A673 (cell line): ENCODE measurements at regions not wholly inside any gene's neighbourhood (a gene's known extent, or its start where the extent isn't known, plus 50 kb on each side); places are given as distances from the start of the nearest gene placed in this dataset.

Experiments used
- EZH2 ChIP-seq: fragments of 200-600 bp; sonication (generic); IDR thresholded peaks from 2 replicates; pipeline ENCODE4 v1.6.1; 2017; ENCODE audit warnings: borderline replicate concordance, low read depth, mild to moderate bottlenecking, mixed read lengths, antibody characterized with exemption, low read length; ENCODE audit not compliant: poor library complexity, severe bottlenecking
- TF ChIP-seq, protein P1 (sequence below): fragments of 300-800, 200-600 bp; sonication (generic); conservative IDR thresholded peaks from 2 replicates; pipeline ENCODE4 v1.5.1; 2017; ENCODE audit warnings: low read depth, mild to moderate bottlenecking, antibody characterized with exemption, low read length, moderate library complexity, mixed read lengths

DNA sequence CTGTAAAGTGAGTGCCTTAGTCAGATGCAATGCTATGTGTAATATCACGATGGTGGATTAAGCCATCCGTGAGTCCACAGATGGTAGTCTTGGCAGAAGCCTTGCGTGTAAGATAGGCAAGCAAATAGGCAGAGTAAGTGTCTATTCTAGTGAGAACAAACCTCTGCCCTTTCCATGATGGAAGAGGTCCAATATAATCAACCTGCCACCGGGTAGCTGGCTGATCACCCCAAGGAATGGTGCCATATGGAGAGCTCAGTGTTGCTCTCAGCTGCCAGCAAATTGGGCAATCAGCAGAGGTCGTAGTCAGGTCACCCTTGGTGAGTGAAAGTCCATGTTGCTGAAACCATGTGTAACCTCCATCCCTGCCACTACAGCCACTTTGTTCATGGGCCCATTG lies 371.2 kb upstream of the LRFN5 start:
- TF ChIP-seq, protein P1, sequence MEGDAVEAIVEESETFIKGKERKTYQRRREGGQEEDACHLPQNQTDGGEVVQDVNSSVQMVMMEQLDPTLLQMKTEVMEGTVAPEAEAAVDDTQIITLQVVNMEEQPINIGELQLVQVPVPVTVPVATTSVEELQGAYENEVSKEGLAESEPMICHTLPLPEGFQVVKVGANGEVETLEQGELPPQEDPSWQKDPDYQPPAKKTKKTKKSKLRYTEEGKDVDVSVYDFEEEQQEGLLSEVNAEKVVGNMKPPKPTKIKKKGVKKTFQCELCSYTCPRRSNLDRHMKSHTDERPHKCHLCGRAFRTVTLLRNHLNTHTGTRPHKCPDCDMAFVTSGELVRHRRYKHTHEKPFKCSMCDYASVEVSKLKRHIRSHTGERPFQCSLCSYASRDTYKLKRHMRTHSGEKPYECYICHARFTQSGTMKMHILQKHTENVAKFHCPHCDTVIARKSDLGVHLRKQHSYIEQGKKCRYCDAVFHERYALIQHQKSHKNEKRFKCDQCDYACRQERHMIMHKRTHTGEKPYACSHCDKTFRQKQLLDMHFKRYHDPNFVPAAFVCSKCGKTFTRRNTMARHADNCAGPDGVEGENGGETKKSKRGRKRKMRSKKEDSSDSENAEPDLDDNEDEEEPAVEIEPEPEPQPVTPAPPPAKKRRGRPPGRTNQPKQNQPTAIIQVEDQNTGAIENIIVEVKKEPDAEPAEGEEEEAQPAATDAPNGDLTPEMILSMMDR, result no peak
- TF ChIP-seq EZH2, result no peak
